KMS-11 (cell line): ENCODE measurements at regions not wholly inside any gene's neighbourhood (a gene's known extent, or its start where the extent isn't known, plus 50 kb on each side); places are given as distances from the start of the nearest gene placed in this dataset.

Source experiments
- H2AFZ ChIP-seq: fragments of 200-600 bp; sonication (generic); 2 replicates; pipeline ENCODE4 v1.6.1; 2016; ENCODE audit warnings: antibody characterized with exemption, mixed run types, low read depth
- H3K27ac ChIP-seq: fragments of 200-600 bp; sonication (generic); 2 replicates; pipeline ENCODE4 v1.6.1; 2016; ENCODE audit warnings: mild to moderate bottlenecking, mixed run types
- H3K27me3 ChIP-seq: fragments of 200-600 bp; sonication (generic); 2 replicates; pipeline ENCODE4 v1.6.1; 2017; ENCODE audit warnings: mild to moderate bottlenecking, low read depth, mixed run types, moderate library complexity; ENCODE audit not compliant: insufficient read depth
- H3K36me3 ChIP-seq: fragments of 200-600 bp; sonication (generic); 2 replicates; pipeline ENCODE4 v1.6.1; 2017; ENCODE audit warnings: mild to moderate bottlenecking, mixed run types; ENCODE audit not compliant: insufficient read depth
- H3K4me1 ChIP-seq: fragments of 200-600 bp; sonication (generic); 2 replicates; pipeline ENCODE4 v1.6.1; 2016; ENCODE audit warnings: mild to moderate bottlenecking, low read depth, mixed run types; ENCODE audit not compliant: poor library complexity, severe bottlenecking
- H3K4me2 ChIP-seq: fragments of 200-600 bp; sonication (generic); 2 replicates; pipeline ENCODE4 v1.7.0; 2016; ENCODE audit warnings: mild to moderate bottlenecking, mixed run types
- H3K4me3 ChIP-seq: fragments of 200-600 bp; sonication (generic); IDR thresholded peaks from 2 replicates; pipeline ENCODE4 v1.6.1; 2017; ENCODE audit warnings: low read depth, low read length, mixed read lengths; ENCODE audit not compliant: insufficient read depth
- H3K79me2 ChIP-seq: fragments of 200-600 bp; sonication (generic); 2 replicates; pipeline ENCODE4 v1.6.1; 2016; ENCODE audit warnings: low read depth, mixed run types; ENCODE audit not compliant: insufficient read depth
- H3K9ac ChIP-seq: fragments of 200-600 bp; sonication (generic); 2 replicates; pipeline ENCODE4 v1.6.1; 2016; ENCODE audit warnings: mild to moderate bottlenecking, mixed run types
- H4K20me1 ChIP-seq: fragments of 200-600 bp; sonication (generic); 2 replicates; pipeline ENCODE4 v1.6.1; 2016; ENCODE audit warnings: mild to moderate bottlenecking, mixed run types; ENCODE audit not compliant: insufficient read depth
- TF ChIP-seq, protein P1 (sequence below): fragments of 200-600 bp; sonication (generic); conservative IDR thresholded peaks from 2 replicates; pipeline ENCODE4 v1.6.1; 2017; ENCODE audit warnings: low read depth, mild to moderate bottlenecking, antibody characterized with exemption, low read length, moderate library complexity, mixed read lengths

GRCh38 chr13:52954838-52955237, 73.8 kb upstream of the OLFM4 start:
- no peak overlapping the region for H3K9ac ChIP-seq
- H3K79me2 ChIP-seq: no peaks in the 10 kb centered on the region
- H4K20me1 ChIP-seq: no peaks in the 10 kb centered on the region
- no peak overlapping the region for H3K4me2 ChIP-seq
- no peak overlapping the region for H3K27ac ChIP-seq
- TF ChIP-seq, protein P1, sequence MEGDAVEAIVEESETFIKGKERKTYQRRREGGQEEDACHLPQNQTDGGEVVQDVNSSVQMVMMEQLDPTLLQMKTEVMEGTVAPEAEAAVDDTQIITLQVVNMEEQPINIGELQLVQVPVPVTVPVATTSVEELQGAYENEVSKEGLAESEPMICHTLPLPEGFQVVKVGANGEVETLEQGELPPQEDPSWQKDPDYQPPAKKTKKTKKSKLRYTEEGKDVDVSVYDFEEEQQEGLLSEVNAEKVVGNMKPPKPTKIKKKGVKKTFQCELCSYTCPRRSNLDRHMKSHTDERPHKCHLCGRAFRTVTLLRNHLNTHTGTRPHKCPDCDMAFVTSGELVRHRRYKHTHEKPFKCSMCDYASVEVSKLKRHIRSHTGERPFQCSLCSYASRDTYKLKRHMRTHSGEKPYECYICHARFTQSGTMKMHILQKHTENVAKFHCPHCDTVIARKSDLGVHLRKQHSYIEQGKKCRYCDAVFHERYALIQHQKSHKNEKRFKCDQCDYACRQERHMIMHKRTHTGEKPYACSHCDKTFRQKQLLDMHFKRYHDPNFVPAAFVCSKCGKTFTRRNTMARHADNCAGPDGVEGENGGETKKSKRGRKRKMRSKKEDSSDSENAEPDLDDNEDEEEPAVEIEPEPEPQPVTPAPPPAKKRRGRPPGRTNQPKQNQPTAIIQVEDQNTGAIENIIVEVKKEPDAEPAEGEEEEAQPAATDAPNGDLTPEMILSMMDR: no peak
- no peak overlapping the region for H2AFZ ChIP-seq
- H3K27me3 ChIP-seq: no peaks in the 10 kb centered on the region
- no peaks in the 10 kb centered on the region for H3K36me3 ChIP-seq
- H3K4me1 ChIP-seq: no peaks in the 10 kb centered on the region
- H3K4me3 ChIP-seq: no peak overlapping the region

DNA sequence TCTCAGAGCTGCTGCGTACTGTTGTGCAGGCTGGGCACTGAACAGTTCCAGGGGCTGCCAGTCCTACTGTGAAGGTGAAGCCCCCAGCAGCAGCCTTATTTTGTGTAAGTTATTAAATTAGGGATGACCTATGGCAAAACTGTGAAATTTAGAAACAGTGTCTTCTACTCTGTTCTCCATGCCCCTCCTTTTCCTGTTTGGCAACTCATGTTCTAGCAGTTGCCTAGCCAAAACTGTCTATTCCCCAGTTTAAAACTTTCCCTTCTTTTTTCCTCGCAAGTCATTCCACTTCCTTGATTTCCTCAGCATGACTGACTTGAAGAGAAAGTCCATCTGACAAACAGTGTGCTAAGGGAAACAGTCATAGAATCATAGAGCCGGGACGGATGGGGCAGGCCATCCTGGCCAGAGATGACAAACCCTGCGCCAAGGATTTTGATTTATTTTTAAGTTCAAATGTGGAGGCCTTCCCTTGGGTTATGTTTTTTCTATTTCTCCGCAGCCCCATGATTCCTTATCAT, 78.1 kb upstream of the OLFM4 start:
- Histone ChIP-seq H3K9ac (no peak overlapping the region), H3K27ac (no peak overlapping the region), H3K4me2 (no peak overlapping the region), H2AFZ (no peak overlapping the region), H3K79me2 (no peaks in the 10 kb centered on the region), H3K27me3 (no peaks in the 10 kb centered on the region), H3K36me3 (no peaks in the 10 kb centered on the region), H3K4me3 (no peak overlapping the region), H4K20me1 (no peaks in the 10 kb centered on the region), H3K4me1 (no peaks in the 10 kb centered on the region)
- TF ChIP-seq, protein P1: no peak

DNA sequence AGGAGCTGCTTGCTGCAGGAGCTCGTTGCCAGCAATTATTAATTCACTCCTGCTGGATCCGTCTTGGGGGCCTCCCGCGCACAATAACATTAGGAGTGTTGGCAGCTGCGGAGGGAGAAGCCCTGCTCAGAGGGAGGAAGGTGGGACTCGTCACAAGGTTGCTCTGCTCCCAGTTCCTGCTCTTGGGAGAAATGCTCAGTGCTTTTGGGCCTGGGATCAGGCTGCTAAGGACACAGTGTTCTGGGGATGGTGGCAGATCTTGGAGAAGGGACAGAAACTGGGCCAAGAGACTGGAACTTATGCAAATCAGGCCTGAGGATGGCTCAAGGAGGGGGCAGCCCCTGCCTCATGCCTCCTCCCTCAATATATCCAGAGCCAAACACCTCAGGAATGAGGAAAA, 78.9 kb upstream of the OLFM4 start:
- no peak overlapping the region for H2AFZ ChIP-seq
- H3K36me3 ChIP-seq: no peaks in the 10 kb centered on the region
- no peaks in the 10 kb centered on the region for H3K4me1 ChIP-seq
- H4K20me1 ChIP-seq: no peaks in the 10 kb centered on the region
- H3K4me3 ChIP-seq: no peak overlapping the region
- H3K9ac ChIP-seq: no peak overlapping the region
- TF ChIP-seq, protein P1: no peak
- no peak overlapping the region for H3K4me2 ChIP-seq
- H3K79me2 ChIP-seq: no peaks in the 10 kb centered on the region
- H3K27me3 ChIP-seq: no peaks in the 10 kb centered on the region
- no peak overlapping the region for H3K27ac ChIP-seq

GRCh38 chr13:52949044-52949443, 79.6 kb upstream of the OLFM4 start:
- Histone ChIP-seq H3K36me3 (no peaks in the 10 kb centered on the region), H3K4me2 (no peak overlapping the region), H3K4me1 (no peaks in the 10 kb centered on the region), H3K27me3 (no peaks in the 10 kb centered on the region), H3K27ac (no peak overlapping the region), H3K79me2 (no peaks in the 10 kb centered on the region), H3K9ac (no peak overlapping the region), H4K20me1 (no peaks in the 10 kb centered on the region), H3K4me3 (no peak overlapping the region), H2AFZ (no peak overlapping the region)
- TF ChIP-seq, protein P1: no peak
